WTC11 (cell line): ENCODE measurements at regions not wholly inside any gene's neighbourhood (a gene's known extent, or its start where the extent isn't known, plus 50 kb on each side); places are given as distances from the start of the nearest gene placed in this dataset.

ENCODE experiments used
- CTCF ChIP-seq: fragments of 200-600 bp; IDR thresholded peaks from 2 replicates; pipeline ENCODE4 v1.8.0; 2022; ENCODE audit warnings: antibody characterized with exemption
- ETV6 ChIP-seq: sonication (generic); formaldehyde crosslinking; IDR thresholded peaks from 2 replicates; pipeline ENCODE4 v1.8.1; 2022; ENCODE audit warnings: mild to moderate bottlenecking, missing genetic modification reagents

- TF ChIP-seq CTCF = no peak
- no peak for TF ChIP-seq ETV6
Measured at GRCh38 chr14:61963926-61964325, 201.7 kb downstream of the SNAPC1 start.
